ENCODE measurements at regions not wholly inside any gene's neighbourhood (a gene's known extent, or its start where the extent isn't known, plus 50 kb on each side); places are given as distances from the start of the nearest gene placed in this dataset.
"Not testable (repeated sequence)": the region's sequence is repeated elsewhere in the genome, so short reads cannot be mapped to it uniquely, and the experiment has no call there.

- Histone ChIP-seq H2BK120ac (ENCODE audit: low read depth, low read length) (no peak overlapping the region), H3K4me1 (ENCODE audit: control insufficient read depth in 2 of 2, insufficient read depth in 1 of 2, low read depth in 1 of 2, low read length in 2 of 2) (no peaks in the 10 kb centered on the region), H3K36me3 (replicated peaks in 1 of 2; ENCODE audit: control insufficient read depth in 2 of 2, insufficient read depth in 2 of 2, low read length in 2 of 2) (no peaks in the 10 kb centered on the region), H3K27me3 (ENCODE audit: control insufficient read depth in 3 of 3, insufficient read depth in 3 of 3, low read depth in 1 of 3, low read length in 3 of 3) (no peaks in the 10 kb centered on the region), H2BK5ac (ENCODE audit: low read length) (no peak overlapping the region), H4K8ac (ENCODE audit: low read depth, low read length) (no peak overlapping the region), H2AFZ (ENCODE audit: low read length) (no peak overlapping the region), H2BK12ac (ENCODE audit: low read length) (no peak overlapping the region), H3K4ac (ENCODE audit: low read length) (no peak overlapping the region), H3K27ac (replicated peaks; ENCODE audit: low read length) (no peak overlapping the region), H3K9me3 (replicated peaks in 1 of 2; ENCODE audit: control insufficient read depth in 2 of 2, insufficient read depth in 1 of 2, low read depth in 1 of 2, low read length in 2 of 2) (no peaks in the 10 kb centered on the region), H2AK5ac (ENCODE audit: low read depth, low read length) (no peak overlapping the region), H4K91ac (ENCODE audit: low read depth, low read length, poor library complexity) (no peak overlapping the region), H3K4me2 (ENCODE audit: insufficient read depth, low read length, poor library complexity, severe bottlenecking) (no peak overlapping the region), H3K79me1 (ENCODE audit: low read depth, low read length) (no peaks in the 10 kb centered on the region), H3K23ac (ENCODE audit: low read depth, low read length, poor library complexity) (no peak overlapping the region), H3K14ac (ENCODE audit: low read length) (no peak overlapping the region), H3K4me3 (ENCODE audit: low read length in 2 of 2) (no peak overlapping the region), H3K9ac (ENCODE audit: low read depth, low read length, poor library complexity) (no peak overlapping the region), H2BK15ac (ENCODE audit: low read length) (no peak overlapping the region), H3K18ac (ENCODE audit: low read length) (no peak overlapping the region)
- DNase-seq (ENCODE audit: low spot score) = no peak
- WGBS, 2 donors (ENCODE audit: extremely low coverage in 2 of 2, insufficient read length in 2 of 2, insufficient replicate concordance in 1 of 2) = no CpG with 5 or more reads among the region's 2 CpGs
Observed at GRCh38 chr17:20800146-20800545, 220.6 kb downstream of the CDRT15L2 start.

- Histone ChIP-seq H3K18ac (ENCODE audit: low read length) (no peak overlapping the region), H3K4me2 (ENCODE audit: insufficient read depth, low read length, poor library complexity, severe bottlenecking) (no peak overlapping the region), H2BK5ac (ENCODE audit: low read length) (no peak overlapping the region), H3K9ac (ENCODE audit: low read depth, low read length, poor library complexity) (no peak overlapping the region), H3K36me3 (replicated peaks in 1 of 2; ENCODE audit: control insufficient read depth in 2 of 2, insufficient read depth in 2 of 2, low read length in 2 of 2) (no peaks in the 10 kb centered on the region), H3K23ac (ENCODE audit: low read depth, low read length, poor library complexity) (no peak overlapping the region), H2BK12ac (ENCODE audit: low read length) (no peak overlapping the region), H3K14ac (ENCODE audit: low read length) (no peak overlapping the region), H4K8ac (ENCODE audit: low read depth, low read length) (no peak overlapping the region), H3K27me3 (ENCODE audit: control insufficient read depth in 3 of 3, insufficient read depth in 3 of 3, low read depth in 1 of 3, low read length in 3 of 3) (no peaks in the 10 kb centered on the region), H2BK120ac (ENCODE audit: low read depth, low read length) (no peak overlapping the region), H3K79me1 (ENCODE audit: low read depth, low read length) (no peaks in the 10 kb centered on the region), H3K4me3 (ENCODE audit: low read length in 2 of 2) (no peak overlapping the region), H2BK15ac (ENCODE audit: low read length) (no peak overlapping the region), H3K4ac (ENCODE audit: low read length) (no peak overlapping the region), H4K91ac (ENCODE audit: low read depth, low read length, poor library complexity) (no peak overlapping the region), H3K4me1 (ENCODE audit: control insufficient read depth in 2 of 2, insufficient read depth in 1 of 2, low read depth in 1 of 2, low read length in 2 of 2) (no peaks in the 10 kb centered on the region), H3K27ac (replicated peaks; ENCODE audit: low read length) (no peak overlapping the region), H2AFZ (ENCODE audit: low read length) (no peak overlapping the region), H3K9me3 (replicated peaks in 1 of 2; ENCODE audit: control insufficient read depth in 2 of 2, insufficient read depth in 1 of 2, low read depth in 1 of 2, low read length in 2 of 2) (no peaks in the 10 kb centered on the region), H2AK5ac (ENCODE audit: low read depth, low read length) (no peak overlapping the region)
- DNase-seq (ENCODE audit: low spot score) = no peak
- WGBS, 2 donors (ENCODE audit: extremely low coverage in 2 of 2, insufficient read length in 2 of 2, insufficient replicate concordance in 1 of 2) = no CpG with 5 or more reads among the region's 3 CpGs
Observed at GRCh38 chr17:20805751-20806150, 226.2 kb downstream of the CDRT15L2 start.

GRCh38 chr17:20807566-20807965 is 228.0 kb downstream of the CDRT15L2 start:
- not testable (repeated sequence) for H3K9me3 ChIP-seq (replicated peaks in 1 of 2; ENCODE audit: control insufficient read depth in 2 of 2, insufficient read depth in 1 of 2, low read depth in 1 of 2, low read length in 2 of 2); DNase-seq (ENCODE audit: low spot score); H2AK5ac ChIP-seq (ENCODE audit: low read depth, low read length); H3K79me1 ChIP-seq (ENCODE audit: low read depth, low read length); H2BK12ac ChIP-seq (ENCODE audit: low read length); H2AFZ ChIP-seq (ENCODE audit: low read length); H3K4me2 ChIP-seq (ENCODE audit: insufficient read depth, low read length, poor library complexity, severe bottlenecking); H3K27me3 ChIP-seq (ENCODE audit: control insufficient read depth in 3 of 3, insufficient read depth in 3 of 3, low read depth in 1 of 3, low read length in 3 of 3); H2BK15ac ChIP-seq (ENCODE audit: low read length); H3K4me3 ChIP-seq (ENCODE audit: low read length in 2 of 2); H3K36me3 ChIP-seq (replicated peaks in 1 of 2; ENCODE audit: control insufficient read depth in 2 of 2, insufficient read depth in 2 of 2, low read length in 2 of 2); H3K4me1 ChIP-seq (ENCODE audit: control insufficient read depth in 2 of 2, insufficient read depth in 1 of 2, low read depth in 1 of 2, low read length in 2 of 2); H3K4ac ChIP-seq (ENCODE audit: low read length); H3K14ac ChIP-seq (ENCODE audit: low read length); H4K8ac ChIP-seq (ENCODE audit: low read depth, low read length); H4K91ac ChIP-seq (ENCODE audit: low read depth, low read length, poor library complexity); H2BK120ac ChIP-seq (ENCODE audit: low read depth, low read length); H3K27ac ChIP-seq (replicated peaks; ENCODE audit: low read length); H3K18ac ChIP-seq (ENCODE audit: low read length); H2BK5ac ChIP-seq (ENCODE audit: low read length); H3K23ac ChIP-seq (ENCODE audit: low read depth, low read length, poor library complexity); H3K9ac ChIP-seq (ENCODE audit: low read depth, low read length, poor library complexity)

- DNase-seq (ENCODE audit: low spot score); H3K18ac ChIP-seq (ENCODE audit: low read length); H4K91ac ChIP-seq (ENCODE audit: low read depth, low read length, poor library complexity); H2BK5ac ChIP-seq (ENCODE audit: low read length); H3K4me3 ChIP-seq (ENCODE audit: low read length in 2 of 2); H3K4me1 ChIP-seq (ENCODE audit: control insufficient read depth in 2 of 2, insufficient read depth in 1 of 2, low read depth in 1 of 2, low read length in 2 of 2); H3K9me3 ChIP-seq (replicated peaks in 1 of 2; ENCODE audit: control insufficient read depth in 2 of 2, insufficient read depth in 1 of 2, low read depth in 1 of 2, low read length in 2 of 2); H2BK120ac ChIP-seq (ENCODE audit: low read depth, low read length); H3K4me2 ChIP-seq (ENCODE audit: insufficient read depth, low read length, poor library complexity, severe bottlenecking); H3K27me3 ChIP-seq (ENCODE audit: control insufficient read depth in 3 of 3, insufficient read depth in 3 of 3, low read depth in 1 of 3, low read length in 3 of 3); H2BK15ac ChIP-seq (ENCODE audit: low read length); H3K27ac ChIP-seq (replicated peaks; ENCODE audit: low read length); H3K9ac ChIP-seq (ENCODE audit: low read depth, low read length, poor library complexity); H3K23ac ChIP-seq (ENCODE audit: low read depth, low read length, poor library complexity); H2AK5ac ChIP-seq (ENCODE audit: low read depth, low read length); H2BK12ac ChIP-seq (ENCODE audit: low read length); H3K4ac ChIP-seq (ENCODE audit: low read length); H3K36me3 ChIP-seq (replicated peaks in 1 of 2; ENCODE audit: control insufficient read depth in 2 of 2, insufficient read depth in 2 of 2, low read length in 2 of 2); H2AFZ ChIP-seq (ENCODE audit: low read length); H4K8ac ChIP-seq (ENCODE audit: low read depth, low read length); H3K79me1 ChIP-seq (ENCODE audit: low read depth, low read length); H3K14ac ChIP-seq (ENCODE audit: low read length): not testable (repeated sequence)
- no CpG with 5 or more reads among the region's 5 CpGs for WGBS, 2 donors (ENCODE audit: extremely low coverage in 2 of 2, insufficient read length in 2 of 2, insufficient replicate concordance in 1 of 2)
Observed at GRCh38 chr17:20815410-20815809, 227.4 kb downstream of the USP22 start.
